Ishikawa (cell line): ENCODE measurements at regions not wholly inside any gene's neighbourhood (a gene's known extent, or its start where the extent isn't known, plus 50 kb on each side); places are given as distances from the start of the nearest gene placed in this dataset.

Experiments used
- CEBPB ChIP-seq: IDR thresholded peaks from 2 replicates; pipeline ENCODE4 v1.6.1; 2012
- CREB1 ChIP-seq: IDR thresholded peaks from 2 replicates; pipeline ENCODE4 v1.6.1; 2012; ENCODE audit warnings: low read depth
- EGR1 ChIP-seq: IDR thresholded peaks from 2 replicates; pipeline ENCODE4 v1.6.1; 2012
- EP300 ChIP-seq: IDR thresholded peaks from 2 replicates; pipeline ENCODE4 v1.6.1; 2012; ENCODE audit warnings: borderline replicate concordance
- FOXM1 ChIP-seq: IDR thresholded peaks from 2 replicates; pipeline ENCODE4 v1.6.1; 2012; ENCODE audit warnings: low read depth, borderline replicate concordance
- NFIC ChIP-seq: IDR thresholded peaks from 2 replicates; pipeline ENCODE4 v1.6.1; 2012
- RAD21 ChIP-seq: IDR thresholded peaks from 2 replicates; pipeline ENCODE4 v1.6.1; 2012; ENCODE audit warnings: low read depth
- REST ChIP-seq: IDR thresholded peaks from 2 replicates; pipeline ENCODE4 v1.6.1; 2012; ENCODE audit warnings: low read depth, mild to moderate bottlenecking
- TAF1 ChIP-seq: IDR thresholded peaks from 2 replicates; pipeline ENCODE4 v1.6.1; 2012; ENCODE audit warnings: low read depth, mild to moderate bottlenecking
- TCF12 ChIP-seq: IDR thresholded peaks from 2 replicates; pipeline ENCODE4 v1.6.1; 2012; ENCODE audit warnings: low read depth
- TEAD4 ChIP-seq: IDR thresholded peaks from 2 replicates; pipeline ENCODE4 v1.6.1; 2012
- YY1 ChIP-seq: IDR thresholded peaks from 2 replicates; pipeline ENCODE4 v1.6.1; 2012; ENCODE audit warnings: low read depth
- ZBTB7A ChIP-seq: IDR thresholded peaks from 2 replicates; pipeline ENCODE4 v1.6.1; 2012; ENCODE audit warnings: low read depth
- TF ChIP-seq, protein P1 (sequence below): IDR thresholded peaks from 2 replicates; pipeline ENCODE4 v1.6.1; 2012
- TF ChIP-seq, protein P2 (sequence below): IDR thresholded peaks from 2 replicates; pipeline ENCODE4 v1.6.1; 2012

DNA sequence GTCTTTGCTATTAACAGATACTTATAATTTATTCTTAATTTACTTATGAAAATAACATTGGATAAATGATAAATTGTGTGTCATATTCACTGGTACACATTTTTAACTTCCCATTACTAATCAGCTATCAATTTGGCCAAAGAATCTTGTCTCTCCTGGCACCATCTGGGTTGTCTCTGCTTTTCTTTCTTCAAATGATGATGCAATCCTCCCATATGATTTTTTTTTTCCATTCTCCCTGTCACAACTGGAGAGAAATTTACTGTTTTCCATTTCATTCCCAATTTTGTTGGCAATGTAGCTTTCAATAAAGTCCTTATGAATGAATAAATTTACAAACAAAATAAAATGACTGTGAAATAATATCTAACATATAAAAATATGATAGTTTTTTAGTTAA, 743.7 kb upstream of the EPHA6 start:
- TF ChIP-seq REST: no peak
- peak; percentile 10; the same call in 1 of the 2 replicates for TF ChIP-seq CEBPB
- no peak for TF ChIP-seq NFIC

DNA sequence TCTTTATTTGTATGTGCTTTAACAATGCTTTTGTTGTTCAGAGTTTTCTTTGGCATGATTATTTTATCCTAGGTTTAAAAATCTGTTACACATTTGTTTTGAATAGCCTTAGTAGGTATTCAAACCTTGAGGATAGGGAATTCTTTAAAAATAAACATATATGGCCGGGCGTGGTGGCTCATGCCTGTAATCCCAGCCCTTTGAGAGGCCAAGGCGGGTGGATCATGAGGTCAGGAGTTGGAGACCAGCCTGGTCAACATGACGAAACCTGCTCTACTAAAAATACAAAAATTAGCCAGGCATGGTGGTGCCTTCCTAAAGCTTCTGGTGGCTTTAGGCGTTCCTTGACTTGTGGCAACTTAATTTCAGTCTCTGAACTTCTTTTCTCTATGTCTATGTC, 743.3 kb upstream of the EPHA6 start:
- TF ChIP-seq RAD21 (no peak), TAF1 (no peak), TEAD4 (no peak), ZBTB7A (no peak), YY1 (no peak), EGR1 (no peak)
- TF ChIP-seq, protein P1, sequence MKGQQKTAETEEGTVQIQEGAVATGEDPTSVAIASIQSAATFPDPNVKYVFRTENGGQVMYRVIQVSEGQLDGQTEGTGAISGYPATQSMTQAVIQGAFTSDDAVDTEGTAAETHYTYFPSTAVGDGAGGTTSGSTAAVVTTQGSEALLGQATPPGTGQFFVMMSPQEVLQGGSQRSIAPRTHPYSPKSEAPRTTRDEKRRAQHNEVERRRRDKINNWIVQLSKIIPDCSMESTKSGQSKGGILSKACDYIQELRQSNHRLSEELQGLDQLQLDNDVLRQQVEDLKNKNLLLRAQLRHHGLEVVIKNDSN: no peak

DNA sequence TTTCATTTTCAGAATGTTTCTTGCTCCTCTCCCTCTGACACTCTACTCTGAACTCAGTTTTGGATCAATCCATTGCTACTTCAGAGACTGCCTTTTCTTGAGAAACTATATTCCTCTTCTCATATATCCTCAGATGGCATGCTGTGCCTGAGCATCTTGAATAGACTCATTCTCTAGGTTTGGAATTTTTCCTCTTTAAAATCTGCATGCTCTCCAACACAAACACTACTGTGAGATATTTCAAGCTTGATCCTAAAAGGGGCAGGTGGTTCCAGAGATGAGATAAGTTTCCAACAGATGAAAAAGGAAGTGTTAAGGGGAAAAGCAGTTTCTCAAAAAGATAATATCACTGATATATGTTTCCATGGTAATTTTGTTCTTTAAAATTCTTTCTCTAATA, 742.2 kb upstream of the EPHA6 start:
- no peak for TF ChIP-seq EP300
- no peak for TF ChIP-seq FOXM1
- TF ChIP-seq TCF12: no peak

GRCh38 chr3:96083610-96084009, 730.8 kb upstream of the EPHA6 start:
- TF ChIP-seq RAD21: no peak
- no peak for TF ChIP-seq CEBPB
- TF ChIP-seq TEAD4: no peak
- no peak for TF ChIP-seq EGR1
- TF ChIP-seq NFIC: no peak
- TF ChIP-seq, protein P1: no peak
- no peak for TF ChIP-seq TCF12
- TF ChIP-seq REST: no peak
- no peak for TF ChIP-seq EP300
- TF ChIP-seq YY1: no peak
- TF ChIP-seq TAF1: no peak
- no peak for TF ChIP-seq ZBTB7A
- TF ChIP-seq, protein P2, sequence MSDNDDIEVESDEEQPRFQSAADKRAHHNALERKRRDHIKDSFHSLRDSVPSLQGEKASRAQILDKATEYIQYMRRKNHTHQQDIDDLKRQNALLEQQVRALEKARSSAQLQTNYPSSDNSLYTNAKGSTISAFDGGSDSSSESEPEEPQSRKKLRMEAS: no peak
- TF ChIP-seq CREB1: no peak
- no peak for TF ChIP-seq FOXM1

DNA sequence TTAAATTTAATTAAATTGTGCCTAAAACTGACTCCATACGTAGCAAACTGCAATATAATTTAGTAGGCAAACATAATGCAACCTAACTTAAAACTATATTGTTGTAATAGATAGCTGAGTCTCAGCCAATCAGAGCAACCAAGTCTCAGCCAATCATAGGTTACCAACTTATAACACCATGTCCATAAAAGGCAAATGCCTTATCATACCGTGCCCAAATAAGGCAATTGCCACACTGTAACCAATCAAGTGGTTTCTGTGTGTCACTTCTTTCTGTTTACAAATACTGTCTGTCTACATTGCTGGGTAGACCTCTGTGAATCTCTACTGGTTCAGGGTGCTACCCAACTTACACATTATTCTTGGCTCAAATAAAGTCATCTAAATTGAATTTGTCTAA, 728.4 kb upstream of the EPHA6 start:
- TF ChIP-seq RAD21 (no peak), ZBTB7A (no peak), FOXM1 (no peak), CREB1 (no peak), REST (no peak), EP300 (no peak), TEAD4 (no peak), YY1 (no peak), EGR1 (no peak), CEBPB (no peak), TCF12 (no peak), TAF1 (no peak), NFIC (no peak)
- TF ChIP-seq, protein P2: no peak
- TF ChIP-seq, protein P1: no peak
